Inflammatory macrophage treated with lipopolysaccharide for 4 hours (primary cell): ENCODE measurements at regions not wholly inside any gene's neighbourhood (a gene's known extent, or its start where the extent isn't known, plus 50 kb on each side); places are given as distances from the start of the nearest gene placed in this dataset.

ENCODE experiments used
- DNase-seq: peaks from one replicate; pipeline ENCODE4 v3.0.0-alpha.2; 2020

DNA sequence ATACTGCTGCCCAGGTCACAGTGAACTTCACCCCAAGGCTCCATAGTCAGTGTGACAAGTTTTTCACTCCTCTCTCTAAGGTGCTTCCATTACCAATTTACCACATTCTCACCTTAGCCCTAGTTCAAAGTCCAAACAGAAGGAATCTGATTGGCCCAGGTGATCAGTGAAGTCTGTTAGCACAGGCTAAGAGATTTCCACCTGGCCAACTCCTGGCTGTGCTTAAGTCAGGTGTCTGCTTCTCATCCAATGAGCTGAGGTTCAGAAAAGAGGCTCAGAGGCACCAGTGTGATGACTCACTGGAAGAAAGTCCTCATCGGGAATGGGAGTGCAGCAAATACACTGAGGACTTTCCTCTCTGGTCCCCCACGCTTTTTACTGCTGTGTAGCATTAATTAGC lies 164.4 kb upstream of the MGAT5 start:
- no peak for DNase-seq

DNA sequence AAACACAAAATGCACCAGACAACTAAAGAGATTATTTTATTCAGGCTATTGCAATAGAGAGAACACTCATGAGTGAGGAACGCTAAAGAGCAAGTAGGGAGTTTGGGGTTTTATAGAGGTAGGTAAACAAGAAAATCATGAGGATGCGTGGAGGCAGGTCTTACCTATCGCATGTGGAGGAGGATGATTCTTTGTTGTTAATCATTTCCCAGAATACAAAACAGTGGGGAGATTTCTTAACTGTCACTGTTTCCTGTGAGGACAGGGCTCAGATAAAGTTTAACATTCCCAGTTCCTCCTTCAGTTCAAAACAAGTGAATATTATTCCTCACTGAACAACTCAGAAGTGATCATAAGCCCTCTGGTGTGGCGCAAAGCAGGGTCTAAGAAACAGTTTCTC lies 156.1 kb upstream of the MGAT5 start:
- DNase-seq: no peak

DNA sequence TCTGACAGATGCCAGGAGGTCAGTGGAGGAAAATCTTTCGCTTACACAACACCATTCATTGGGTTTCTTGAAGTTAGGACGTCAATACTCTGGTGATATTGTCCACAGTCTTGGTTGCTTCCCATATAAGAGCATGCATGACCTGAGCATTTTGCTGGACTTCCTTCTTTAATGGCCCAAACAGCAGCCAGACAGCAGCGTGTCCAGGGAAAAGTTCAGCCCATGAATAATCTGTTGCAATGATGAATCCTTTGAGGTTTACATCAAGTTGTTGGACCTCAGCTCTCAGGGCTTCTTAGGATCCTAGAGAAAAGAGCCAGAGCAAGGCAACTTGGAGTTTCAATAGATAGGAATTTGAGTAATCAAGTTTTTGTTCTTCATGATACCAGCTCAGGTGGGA lies 155.6 kb upstream of the MGAT5 start:
- DNase-seq: peak; percentile 38

DNA sequence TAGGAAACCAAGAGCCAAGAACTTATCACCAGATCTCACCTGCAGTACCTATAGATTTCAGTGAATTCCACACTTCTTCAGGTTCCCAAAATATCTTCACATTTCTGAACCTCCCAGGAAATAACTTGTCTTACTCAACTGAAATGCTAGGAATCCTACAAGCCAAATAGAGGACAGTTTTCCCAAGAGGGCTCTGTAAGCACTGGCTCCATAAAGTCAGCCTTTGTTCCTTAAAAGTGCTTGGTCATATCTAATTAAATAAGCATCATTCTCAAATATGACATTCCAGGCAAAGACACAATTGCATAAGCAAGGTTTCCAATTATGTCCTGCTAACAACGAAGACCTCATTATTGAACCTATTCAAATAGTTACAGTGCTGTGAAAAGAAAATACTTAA lies 154.6 kb upstream of the MGAT5 start:
- no peak for DNase-seq

DNA sequence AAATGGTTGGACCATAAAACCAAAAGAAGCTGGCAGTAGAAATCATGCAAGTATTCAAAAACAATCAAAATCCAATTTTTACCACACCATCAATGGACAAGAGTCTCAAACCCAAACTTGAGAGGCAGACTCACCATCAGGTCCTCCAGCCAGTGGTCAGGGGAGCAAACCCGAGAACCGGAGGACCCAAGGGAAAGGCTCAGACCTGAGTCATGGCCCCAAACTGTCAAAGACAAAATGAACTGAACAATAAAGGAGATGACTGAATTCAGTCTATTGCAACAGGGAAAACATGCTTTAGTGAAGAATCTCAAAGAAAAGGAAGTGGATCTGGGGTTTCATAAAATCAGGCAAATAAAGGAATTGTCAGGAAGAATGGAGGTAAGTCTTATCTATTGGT lies 150.7 kb upstream of the MGAT5 start:
- DNase-seq: peak; percentile 8

DNA sequence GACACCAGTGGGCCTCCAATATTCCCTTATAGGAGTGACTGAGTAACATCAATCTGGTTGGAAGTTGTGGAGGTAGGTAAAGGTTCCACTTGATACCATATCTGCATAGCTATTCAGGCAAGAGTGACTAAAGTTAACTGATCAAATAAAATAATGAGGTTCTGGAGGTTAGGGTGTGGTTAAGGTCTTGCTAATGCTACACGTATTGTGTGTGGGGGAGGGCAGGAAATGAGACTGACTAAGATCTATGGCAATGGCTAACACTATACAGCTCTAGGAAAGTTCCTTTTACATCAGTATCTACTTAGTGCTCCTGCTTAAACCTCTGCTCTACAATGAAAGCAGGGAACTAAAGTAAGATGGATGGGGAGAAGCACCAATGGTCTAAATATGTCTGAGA lies 149.1 kb upstream of the MGAT5 start:
- peak; percentile 23 for DNase-seq

DNA sequence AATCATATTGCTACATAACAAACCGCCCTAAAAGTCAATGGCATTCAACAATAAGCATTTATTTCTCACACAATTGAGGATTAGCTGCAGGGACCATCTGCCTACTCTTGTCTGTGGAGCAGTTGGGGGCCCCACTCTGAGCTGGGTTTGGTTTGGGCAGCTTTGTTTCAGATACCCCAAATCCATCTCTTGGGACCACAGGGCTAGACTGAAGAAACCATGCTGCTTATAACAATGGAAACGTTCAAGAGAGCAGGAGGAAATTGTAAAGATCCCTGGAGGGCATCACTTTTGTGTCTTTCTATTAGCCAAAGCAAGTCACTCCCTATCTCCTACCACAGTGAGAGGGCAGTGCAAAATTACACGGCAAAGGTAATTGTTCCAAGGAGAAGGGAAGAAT lies 146.5 kb upstream of the MGAT5 start:
- no peak for DNase-seq

DNA sequence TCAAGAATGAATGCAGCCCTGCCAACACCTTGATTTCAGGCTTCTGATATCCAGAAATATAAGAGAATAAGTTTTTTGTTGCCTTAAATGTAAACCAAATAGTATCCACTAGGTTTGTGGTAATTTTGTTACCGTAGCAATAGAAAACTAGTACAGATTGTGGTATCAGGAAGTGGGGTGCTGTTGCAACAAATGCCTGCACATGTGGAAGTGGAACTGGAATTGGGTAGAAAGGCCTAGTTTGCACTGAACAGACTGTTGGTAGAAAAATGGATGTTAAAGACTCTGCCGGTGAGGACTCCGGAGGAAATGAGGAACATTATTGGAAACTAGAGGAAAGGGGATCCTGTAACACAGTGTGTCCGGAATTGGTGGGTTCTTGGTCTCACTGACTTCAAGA lies 145.8 kb upstream of the MGAT5 start:
- peak; percentile 73 for DNase-seq

DNA sequence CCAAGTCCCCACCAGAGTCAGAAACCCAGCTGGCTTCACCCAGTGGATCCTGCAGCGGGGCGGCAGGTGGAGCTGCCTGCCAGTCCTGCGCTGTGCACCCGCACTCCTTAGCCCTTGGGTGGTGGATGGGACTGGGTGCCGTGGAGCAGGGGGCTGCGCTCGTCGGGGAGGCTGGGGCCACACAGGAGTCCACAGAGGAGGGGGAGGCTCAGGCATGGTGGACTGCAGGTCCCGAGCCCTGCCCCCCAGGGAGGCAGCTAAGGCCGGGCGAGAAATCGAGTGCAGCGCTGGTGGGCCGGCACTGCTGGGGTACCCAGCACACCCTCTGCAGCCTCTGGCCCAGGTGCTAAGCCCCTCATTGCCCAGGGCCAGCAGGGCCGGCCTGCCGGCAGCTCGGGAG lies 144.6 kb upstream of the MGAT5 start:
- no peak for DNase-seq

DNA sequence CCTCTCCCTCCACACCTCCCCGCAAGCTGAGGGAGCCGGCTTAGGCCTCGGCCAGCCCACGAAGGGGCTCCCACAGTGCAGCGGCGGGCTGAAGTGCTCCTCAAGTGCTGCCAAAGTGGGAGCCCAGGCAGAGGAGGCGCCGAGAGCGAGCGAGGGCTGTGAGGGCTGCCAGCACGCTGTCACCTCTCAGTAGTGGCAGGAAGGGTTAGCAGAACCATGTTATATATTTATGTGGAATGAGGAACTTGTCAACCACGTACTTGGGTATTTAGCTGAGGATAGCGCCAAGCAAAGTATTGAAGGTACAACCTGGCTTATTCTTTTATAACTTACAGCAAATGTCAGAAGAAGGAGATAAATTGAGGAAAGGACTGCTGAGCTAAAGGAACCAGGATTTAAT lies 144.1 kb upstream of the MGAT5 start:
- no peak for DNase-seq

DNA sequence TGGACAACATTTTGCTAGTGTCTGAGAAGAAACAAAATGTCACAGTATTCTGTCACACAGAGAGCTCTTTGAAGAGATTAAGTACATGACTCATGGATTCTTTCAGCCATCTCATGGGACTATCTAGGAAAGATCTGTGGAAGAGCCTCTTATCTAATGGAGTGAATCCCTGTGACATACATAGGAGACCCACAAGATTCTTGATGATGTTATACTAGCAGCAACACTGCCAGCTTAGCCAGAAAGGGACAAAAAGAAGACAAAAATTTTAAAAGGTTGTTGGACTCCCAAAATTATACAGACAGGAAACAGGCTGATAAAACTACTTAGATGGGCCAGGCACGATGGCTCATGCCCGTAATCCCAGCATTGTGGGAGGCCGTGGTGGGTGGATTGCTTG lies 143.3 kb upstream of the MGAT5 start:
- no peak for DNase-seq

DNA sequence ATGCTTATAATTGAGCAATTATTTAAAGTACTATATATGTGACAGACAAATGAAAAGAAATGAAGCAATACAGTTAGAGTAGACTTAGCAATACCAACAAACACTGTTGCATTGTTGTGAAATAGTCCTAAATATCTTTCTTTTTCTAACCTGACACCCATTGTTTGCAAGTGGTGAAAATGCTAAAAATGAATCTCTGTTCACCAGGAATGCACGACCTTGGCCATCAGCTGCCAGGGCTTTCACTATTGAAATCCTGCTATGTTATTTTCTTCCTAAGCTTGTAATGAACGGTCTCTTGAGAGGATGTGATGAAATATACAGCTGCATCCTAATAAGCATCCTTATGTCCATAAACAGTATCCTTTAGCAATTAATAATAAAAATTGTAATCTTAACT lies 136.2 kb upstream of the MGAT5 start:
- DNase-seq: no peak

DNA sequence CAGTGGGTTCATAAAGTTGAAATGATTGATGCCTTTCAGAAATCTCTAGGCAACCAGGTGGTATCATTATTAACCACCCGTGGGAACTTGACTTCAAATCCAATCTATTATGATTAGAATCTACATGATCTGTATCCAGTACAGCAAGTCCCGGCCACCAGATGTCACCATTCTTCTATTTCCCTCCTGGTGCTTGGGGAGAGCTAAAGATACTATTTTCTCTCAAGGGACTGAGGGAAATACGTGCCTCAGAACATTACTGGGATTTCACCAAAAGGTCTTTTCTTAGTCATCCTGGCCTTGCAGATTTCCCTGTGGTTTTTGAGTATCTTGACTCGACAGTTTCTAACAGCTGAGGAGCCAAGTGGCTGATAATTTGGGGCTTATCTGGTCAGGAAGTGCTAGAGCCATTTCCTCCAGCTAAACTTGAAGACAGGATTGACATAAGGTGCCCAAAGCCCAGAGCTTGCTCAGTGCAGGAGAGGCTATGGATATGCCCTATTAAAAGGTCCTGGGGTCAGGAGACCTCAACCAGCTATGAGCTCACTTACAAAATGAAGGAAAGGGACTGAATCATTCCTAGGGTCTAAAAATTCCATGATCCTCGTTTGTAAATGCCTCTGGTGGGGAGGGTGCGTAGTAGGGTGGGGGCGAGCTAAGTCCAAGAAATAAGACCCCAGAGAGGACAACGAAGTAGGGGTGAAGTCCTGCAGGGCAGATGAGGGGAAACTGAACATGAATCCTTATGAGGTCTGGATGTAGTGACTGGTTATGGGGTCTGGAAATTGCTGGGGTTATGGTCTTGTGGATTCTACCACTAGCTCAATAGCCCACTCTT lies 135.4 kb upstream of the MGAT5 start:
- peak; percentile 95 for DNase-seq

DNA sequence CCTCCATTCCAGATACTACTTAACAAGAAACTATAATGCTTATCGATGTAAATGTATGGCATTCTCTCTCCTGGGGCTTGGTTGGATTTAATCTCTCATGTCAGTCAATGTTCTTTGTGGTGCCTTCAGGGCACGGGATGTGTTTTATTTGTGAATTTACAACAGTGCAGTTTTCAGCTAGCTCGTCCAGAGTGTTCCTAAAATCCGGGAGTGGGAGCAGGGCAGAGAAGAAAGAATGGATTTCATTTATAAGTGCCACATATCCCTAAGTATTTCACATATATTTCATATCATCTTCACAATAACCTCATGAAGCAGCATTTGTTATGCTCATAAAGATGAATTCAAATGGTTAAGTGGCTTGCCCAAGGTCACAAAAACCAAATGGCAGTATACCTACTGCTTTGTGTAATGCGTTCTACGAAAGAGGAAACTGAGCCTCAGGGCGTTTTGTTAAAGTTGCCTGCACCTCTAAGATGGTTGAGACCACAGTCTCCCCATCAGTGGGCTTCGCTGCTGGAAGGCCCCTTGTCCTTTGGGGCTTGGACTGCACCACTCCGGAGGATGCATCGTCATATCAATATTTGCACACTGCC lies 134.7 kb upstream of the MGAT5 start:
- DNase-seq: no peak

DNA sequence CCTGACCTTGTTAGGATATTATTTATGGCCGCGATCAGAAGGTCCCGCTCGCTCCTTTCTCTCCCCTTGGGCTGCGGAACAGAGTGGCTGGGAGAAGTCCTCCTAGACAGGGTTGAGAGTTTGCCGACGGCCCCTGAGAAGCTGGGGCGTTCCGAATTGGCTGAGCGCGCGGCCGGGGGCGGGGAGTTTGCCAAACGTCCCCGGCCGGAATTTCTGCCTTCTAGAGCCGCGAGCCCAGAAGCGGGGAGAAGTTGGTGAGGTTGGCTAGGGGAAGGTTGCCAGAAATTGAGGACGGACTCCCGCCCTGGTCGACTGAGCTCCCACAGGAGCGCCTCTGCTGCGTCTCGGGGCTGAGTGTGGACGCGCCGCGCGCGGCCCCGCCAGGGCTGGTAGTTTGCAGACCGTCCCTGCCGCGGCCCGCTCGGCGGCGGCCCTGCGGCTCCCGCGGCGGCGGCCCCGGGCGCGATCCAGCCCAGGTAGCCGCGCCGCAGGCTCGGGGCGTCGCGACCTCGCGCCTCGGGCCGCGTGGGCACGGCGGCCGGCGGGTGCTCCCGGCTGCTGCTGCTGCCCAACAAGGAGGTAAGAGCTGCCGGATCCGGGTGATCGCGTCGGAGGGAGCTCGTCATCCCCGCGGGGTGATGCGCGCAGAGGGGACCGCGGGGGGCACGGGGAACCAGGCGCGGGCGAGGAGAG lies 134.0 kb upstream of the MGAT5 start:
- DNase-seq: peak; percentile 91

DNA sequence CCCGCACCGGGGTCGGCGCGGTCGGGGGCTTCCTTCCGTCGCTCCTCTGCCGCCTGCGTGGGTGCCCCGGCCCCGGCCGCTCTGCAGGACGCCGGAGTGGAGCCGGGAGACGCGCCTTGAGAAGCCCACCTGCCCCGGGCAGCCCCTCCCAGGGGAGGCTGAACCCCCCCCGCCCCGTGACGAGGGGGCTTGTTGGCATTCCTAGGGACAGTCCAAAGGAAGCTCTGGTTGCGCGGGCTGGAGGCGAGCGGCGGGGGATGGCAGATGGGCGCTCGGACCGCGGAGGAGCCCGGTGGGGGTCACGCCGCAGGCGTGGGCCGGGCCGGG lies 133.5 kb upstream of the MGAT5 start:
- no peak for DNase-seq

DNA sequence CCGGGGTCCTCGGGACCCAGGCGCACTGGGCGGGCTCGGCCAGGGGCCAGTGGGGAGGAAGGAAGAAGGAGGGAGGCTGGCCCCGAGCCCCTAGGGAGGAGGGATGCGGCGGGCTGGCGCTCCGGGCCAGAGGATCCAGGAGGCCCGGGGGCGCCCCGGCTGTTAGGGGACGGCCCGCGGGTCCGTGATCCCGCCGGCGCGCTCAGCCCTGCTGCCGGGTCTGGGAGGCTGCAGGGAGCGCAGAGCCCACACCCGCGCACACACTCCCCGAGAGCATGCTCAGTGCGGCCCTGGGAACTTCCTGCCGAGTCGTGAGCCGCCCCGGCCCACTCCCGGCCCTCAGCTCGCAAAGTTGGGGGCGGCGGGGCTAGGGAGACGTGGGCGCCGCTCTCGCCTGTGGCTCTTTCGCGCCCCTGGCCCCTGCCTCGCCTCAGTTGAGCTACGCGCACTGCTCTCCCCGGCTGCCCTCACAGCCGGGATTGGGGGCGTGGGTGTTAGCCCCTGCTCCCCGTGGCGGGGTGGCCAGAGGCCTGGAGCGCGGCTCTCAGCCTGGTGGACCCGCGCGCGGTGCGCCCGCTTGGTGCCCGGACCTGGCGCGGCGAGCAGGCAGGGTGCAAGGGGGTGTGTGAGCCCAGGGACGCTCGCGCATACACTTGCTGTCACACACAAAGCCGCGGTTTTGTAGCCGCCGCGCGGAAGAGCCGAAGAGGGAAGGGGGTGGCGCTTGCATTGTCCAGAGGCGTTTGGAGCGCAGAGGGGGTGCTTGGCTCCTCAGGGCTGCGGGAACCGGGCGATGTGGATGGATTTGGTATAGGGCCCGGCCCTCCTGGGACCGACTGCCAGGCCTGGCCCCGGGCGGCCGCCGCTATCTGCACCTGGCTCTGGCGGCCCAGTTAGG lies 132.9 kb upstream of the MGAT5 start:
- peak; percentile 73 for DNase-seq

DNA sequence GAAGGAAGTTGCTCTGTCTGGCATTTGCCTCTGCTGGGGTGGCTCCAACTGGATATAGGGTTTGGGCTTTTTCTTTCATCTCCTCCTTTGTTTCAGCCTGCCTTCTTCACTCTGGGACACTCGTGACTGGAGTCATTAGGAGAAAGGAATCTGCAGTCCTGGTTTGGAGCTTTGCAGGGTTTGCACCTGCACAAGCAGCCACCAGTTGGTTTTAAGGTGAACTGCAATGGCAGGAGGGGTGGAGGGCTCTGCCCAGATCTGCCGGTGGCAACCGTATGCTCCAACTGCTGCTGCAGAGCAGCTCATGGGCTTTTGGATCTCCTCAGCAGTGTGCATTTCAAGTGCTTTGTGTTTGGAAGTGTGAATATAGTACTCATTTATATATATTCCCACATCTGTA lies 131.3 kb upstream of the MGAT5 start:
- no peak for DNase-seq

DNA sequence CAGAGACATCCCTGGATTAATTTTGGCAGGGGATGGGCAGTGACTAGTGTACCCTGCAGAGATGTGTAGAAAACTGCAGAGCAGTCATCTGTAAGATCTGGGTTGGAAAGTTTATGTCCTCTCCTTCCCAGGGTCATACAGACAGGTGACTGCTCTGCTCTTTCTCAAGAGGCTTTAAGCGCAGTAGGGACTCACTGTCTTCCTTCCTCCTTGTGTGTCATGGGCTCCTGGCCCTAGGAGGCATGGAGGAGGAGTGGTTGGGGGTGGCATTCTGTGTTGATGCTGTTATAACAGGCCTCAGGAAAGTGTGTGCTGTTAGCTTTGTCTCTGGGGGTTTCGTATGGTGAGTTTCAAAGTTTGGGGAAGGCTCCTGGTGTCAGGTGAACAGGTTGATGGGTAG lies 130.5 kb upstream of the MGAT5 start:
- peak; percentile 19 for DNase-seq

DNA sequence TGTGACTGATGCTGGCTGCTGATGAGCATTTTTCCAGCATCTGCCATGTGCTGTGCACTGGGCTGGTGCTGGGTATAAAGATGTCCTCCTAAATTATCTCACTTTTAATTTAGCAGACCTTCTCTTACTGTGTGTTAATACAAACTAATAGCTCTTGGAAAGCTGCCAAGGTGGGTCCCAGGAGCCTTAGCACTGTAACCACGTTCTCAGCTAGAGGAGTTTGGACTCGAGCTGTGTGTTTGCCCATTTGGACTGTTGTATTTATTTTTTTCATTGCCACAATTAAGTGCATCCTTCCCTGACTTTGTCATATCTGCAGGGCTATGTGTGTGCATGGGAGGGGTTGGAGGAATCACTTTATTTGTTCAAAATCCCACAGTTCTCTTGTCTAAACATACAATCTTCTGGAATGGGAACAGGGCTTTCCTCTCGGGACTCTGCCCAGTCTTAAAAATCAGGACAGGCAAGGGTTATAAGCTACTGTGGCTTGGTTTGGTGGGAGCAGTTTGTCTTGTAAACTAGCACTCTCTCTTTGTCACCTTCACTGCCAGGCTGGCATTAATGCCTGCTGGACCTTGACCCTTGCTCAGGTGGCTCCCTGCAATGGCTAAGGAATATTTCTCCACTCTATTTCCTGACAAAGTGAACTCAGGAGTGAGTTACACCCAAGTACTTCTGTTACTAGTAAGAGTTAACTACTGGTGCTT lies 129.7 kb upstream of the MGAT5 start:
- DNase-seq: no peak

DNA sequence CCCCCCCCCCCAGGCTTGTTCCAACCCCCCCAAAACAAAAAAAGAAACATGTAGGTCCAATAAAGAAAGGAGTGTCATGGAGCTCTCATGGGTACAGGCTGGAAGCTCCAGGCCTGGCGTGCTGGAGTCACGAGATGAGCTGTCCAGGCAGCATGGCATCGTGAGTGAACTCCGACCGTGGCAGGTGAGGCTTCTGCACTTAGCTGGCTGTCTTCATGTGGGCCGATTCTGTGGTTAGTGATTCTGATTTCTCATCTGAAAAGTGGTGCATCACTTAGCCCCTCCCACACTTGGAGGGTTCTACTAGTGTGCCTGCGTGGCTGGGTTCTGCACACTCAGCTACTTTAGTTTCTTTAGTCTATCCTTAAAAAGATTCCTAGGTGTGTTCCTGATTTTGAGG lies 126.4 kb upstream of the MGAT5 start:
- no peak for DNase-seq

DNA sequence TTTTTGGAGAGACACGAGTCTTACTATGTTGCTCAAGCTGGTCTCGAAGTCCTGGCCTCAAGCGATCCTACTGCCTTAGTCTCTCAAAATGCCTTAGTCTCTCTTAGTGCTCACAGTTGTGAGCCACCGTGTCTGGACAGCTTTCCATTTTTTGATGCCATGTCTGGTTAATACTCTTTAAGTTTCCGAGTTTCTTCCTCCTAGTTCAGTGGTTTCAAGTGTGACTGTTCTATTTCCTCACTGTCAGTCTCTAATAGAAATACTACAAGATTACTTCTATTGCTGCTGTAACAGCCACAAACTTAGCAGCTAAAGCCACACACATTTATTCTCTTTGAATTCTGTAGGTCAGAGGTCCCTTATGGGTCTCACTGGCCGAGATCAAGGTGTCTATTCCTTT lies 125.1 kb upstream of the MGAT5 start:
- peak; percentile 26 for DNase-seq
